ENCODE measurements at regions not wholly inside any gene's neighbourhood (a gene's known extent, or its start where the extent isn't known, plus 50 kb on each side); places are given as distances from the start of the nearest gene placed in this dataset.
"Not testable (repeated sequence)": the region's sequence is repeated elsewhere in the genome, so short reads cannot be mapped to it uniquely, and the experiment has no call there.

DNA sequence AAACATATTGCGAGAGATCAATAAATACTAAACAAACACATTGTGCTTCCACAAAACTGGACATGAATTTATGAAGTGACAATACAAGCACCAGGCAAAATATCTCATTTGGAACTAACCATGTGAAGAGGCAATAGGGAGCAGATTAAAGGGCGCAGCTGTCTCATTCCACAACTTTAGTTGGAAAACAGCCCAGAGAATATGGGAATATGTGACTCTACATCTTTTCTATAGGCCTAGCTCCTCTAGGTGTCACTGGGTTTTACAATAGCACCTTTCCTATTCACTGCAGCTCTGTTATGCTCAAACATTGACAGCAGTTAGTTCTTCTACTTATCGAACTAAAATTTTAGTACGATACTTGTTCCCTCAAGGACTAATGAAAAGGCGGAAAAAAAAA is 866.3 kb upstream of the GBE1 start:
- DNase-seq, result no peak
- ChIA-PET POLR2A (no interaction called here), CTCF (interaction anchor here (0.6 kb wide), 1 partner anchor 1909 kb away, joined by 5 read pairs; no protein-coding TSS in a partner anchor)
- ATAC-seq, result no peak
- no peak overlapping the region for H3K4me3 Mint-ChIP-seq
- peaks cover 12% of the 10 kb centered on the region for H3K9me3 Mint-ChIP-seq (ENCODE audit: insufficient read depth)
- H3K4me1 Mint-ChIP-seq (ENCODE audit: low read depth), result no peaks in the 10 kb centered on the region
- no peaks in the 10 kb centered on the region for H3K27me3 Mint-ChIP-seq (ENCODE audit: low read depth)
- H3K36me3 Mint-ChIP-seq (ENCODE audit: low read depth), result no peaks in the 10 kb centered on the region
- H3K27ac Mint-ChIP-seq, result no peak overlapping the region

DNA sequence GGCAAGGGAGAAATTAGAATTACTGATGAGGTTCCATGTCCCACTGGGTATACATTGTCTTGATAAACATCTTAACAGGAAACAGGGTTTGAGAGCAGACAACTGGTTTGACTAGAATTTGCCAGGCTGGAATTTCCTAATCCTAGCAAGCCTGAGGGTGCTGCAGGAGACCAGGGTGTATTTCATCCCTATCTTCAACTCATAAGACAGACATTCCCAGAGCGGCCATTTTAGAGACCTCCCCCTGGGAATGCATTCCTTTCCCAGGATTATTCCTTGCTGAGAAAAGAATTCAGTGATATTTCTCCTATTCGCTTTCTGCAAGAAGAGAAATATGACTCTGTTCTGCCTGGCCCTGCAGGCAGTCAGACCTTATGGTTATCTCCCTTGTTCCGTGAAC is 859.3 kb upstream of the GBE1 start:
- H3K4me1 Mint-ChIP-seq (ENCODE audit: low read depth); H3K27me3 Mint-ChIP-seq (ENCODE audit: low read depth); ATAC-seq; H3K36me3 Mint-ChIP-seq (ENCODE audit: low read depth); H3K9me3 Mint-ChIP-seq (ENCODE audit: insufficient read depth); CTCF ChIA-PET; POLR2A ChIA-PET; H3K4me3 Mint-ChIP-seq; DNase-seq; H3K27ac Mint-ChIP-seq: not testable (repeated sequence)

DNA sequence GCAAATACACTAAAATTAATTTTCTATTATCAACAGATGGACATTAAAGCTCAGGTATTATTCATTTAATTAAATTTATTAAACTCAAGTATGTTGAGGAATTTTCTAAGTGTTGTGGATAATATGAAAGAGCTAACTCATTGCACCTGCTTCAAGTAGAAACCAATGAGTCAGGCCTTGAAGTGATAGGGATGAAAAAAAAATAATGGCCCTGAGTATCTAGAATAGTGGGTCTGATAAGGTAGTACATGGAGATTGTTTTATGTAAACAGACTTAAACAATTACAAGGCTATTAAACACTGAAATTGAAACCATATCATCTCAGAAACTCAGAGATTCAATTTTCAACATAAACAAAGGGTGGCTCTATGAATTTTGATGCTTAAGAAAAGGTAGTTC is 857.1 kb upstream of the GBE1 start:
- Mint-ChIP-seq H3K9me3 (ENCODE audit: insufficient read depth) (peaks cover 5% of the 10 kb centered on the region), H3K36me3 (ENCODE audit: low read depth) (no peaks in the 10 kb centered on the region), H3K4me3 (no peak overlapping the region), H3K27ac (no peak overlapping the region), H3K4me1 (ENCODE audit: low read depth) (no peaks in the 10 kb centered on the region), H3K27me3 (ENCODE audit: low read depth) (no peaks in the 10 kb centered on the region)
- DNase-seq, result no peak
- POLR2A ChIA-PET, result no interaction called here
- ATAC-seq, result no peak
- CTCF ChIA-PET, result no interaction called here

DNA sequence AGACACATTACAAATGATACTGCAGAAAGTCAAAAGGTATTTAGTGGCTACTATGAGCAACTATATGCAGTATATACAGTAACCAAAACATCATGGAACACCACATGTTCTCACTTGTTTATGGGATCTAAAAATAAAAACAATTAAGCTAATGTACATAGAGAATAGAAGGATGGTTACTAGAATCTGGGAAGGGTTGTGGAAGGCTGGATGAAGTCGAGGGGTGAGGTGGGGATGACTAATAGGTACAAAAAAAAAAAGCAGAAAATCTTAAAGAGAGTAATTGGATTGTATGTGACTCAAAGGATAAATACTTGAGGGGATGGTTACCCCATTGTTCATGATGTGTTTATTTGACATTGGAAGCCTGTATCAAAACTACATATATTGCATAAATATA is 848.8 kb upstream of the GBE1 start:
- ATAC-seq (no peak), DNase-seq (no peak)
- Mint-ChIP-seq H3K27ac (no peak overlapping the region), H3K27me3 (ENCODE audit: low read depth) (no peaks in the 10 kb centered on the region), H3K9me3 (ENCODE audit: insufficient read depth) (peaks cover 8% of the 10 kb centered on the region), H3K4me3 (no peak overlapping the region), H3K4me1 (ENCODE audit: low read depth) (no peaks in the 10 kb centered on the region), H3K36me3 (ENCODE audit: low read depth) (no peaks in the 10 kb centered on the region)
- ChIA-PET CTCF (no interaction called here), POLR2A (no interaction called here)

DNA sequence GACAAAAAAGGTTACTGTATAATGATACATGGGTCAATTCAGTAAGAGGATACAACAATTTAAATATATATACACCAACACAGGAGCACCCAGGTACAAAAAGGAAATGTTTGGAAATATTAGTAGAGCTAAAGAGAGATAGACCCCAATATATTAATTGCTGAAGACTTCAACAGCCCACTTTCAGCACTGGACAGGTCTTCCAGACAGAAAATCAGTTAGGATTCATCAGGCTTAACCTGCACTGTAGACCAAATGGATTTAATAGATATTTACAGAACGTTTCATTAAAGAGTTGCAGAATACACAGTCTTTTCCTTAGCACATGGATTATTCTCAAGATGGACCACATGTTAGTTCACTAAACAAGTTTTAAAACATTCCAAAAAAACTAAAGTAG is 845.9 kb upstream of the GBE1 start:
- ATAC-seq (no peak), DNase-seq (no peak)
- ChIA-PET CTCF (no interaction called here), POLR2A (no interaction called here)
- no peaks in the 10 kb centered on the region for H3K27me3 Mint-ChIP-seq (ENCODE audit: low read depth)
- H3K9me3 Mint-ChIP-seq (ENCODE audit: insufficient read depth), result peaks cover 8% of the 10 kb centered on the region
- no peaks in the 10 kb centered on the region for H3K4me1 Mint-ChIP-seq (ENCODE audit: low read depth)
- H3K4me3 Mint-ChIP-seq, result no peak overlapping the region
- no peak overlapping the region for H3K27ac Mint-ChIP-seq
- no peaks in the 10 kb centered on the region for H3K36me3 Mint-ChIP-seq (ENCODE audit: low read depth)

DNA sequence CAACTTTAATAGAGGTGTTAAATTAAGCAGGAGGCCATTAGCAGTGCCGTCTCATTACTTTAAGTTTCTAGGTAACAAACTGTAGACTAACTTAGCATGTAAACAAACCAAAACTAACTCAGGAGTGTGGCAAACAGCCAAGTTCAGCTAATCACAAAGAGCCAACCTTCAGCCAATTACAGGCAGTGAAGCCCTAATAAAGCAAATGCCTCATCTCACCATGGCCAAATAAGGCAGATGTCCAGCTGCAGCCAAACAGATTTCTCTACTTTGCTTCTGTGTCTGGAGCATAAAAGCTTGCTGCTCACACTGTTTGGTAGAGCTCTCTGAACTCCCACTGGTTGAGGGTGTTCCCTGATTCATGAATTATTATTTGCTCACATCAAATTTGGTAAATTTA is 835.4 kb upstream of the GBE1 start:
- Mint-ChIP-seq H3K9me3 (ENCODE audit: insufficient read depth) (peaks cover 22% of the 10 kb centered on the region), H3K4me3 (no peak overlapping the region), H3K27ac (no peak overlapping the region), H3K27me3 (ENCODE audit: low read depth) (no peaks in the 10 kb centered on the region), H3K36me3 (ENCODE audit: low read depth) (no peaks in the 10 kb centered on the region), H3K4me1 (ENCODE audit: low read depth) (no peaks in the 10 kb centered on the region)
- ChIA-PET CTCF (no interaction called here), POLR2A (no interaction called here)
- ATAC-seq (no peak), DNase-seq (no peak)

DNA sequence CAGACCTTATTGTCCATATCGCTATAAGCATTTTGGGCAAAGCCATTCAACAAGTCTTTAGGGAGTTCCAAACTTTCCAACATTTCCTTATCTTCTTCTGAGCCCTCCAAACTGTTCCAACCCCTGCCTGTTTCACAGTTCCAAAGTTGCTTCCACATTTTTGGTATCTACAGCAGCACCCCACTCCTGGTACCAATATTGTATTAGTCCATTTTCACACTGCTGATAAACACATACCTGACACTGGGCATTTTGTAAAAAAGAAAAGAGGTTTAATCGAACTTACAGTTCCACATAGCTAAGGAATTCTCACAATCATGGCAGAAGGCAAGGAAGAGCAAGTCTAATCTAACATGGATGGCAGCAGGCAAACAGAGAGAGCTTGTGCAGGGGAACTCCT is 834.1 kb upstream of the GBE1 start:
- Mint-ChIP-seq H3K27me3 (ENCODE audit: low read depth) (no peaks in the 10 kb centered on the region), H3K36me3 (ENCODE audit: low read depth) (no peaks in the 10 kb centered on the region), H3K4me3 (no peak overlapping the region), H3K9me3 (ENCODE audit: insufficient read depth) (peaks cover 23% of the 10 kb centered on the region), H3K27ac (no peak overlapping the region), H3K4me1 (ENCODE audit: low read depth) (no peaks in the 10 kb centered on the region)
- POLR2A ChIA-PET, result no interaction called here
- CTCF ChIA-PET, result no interaction called here
- DNase-seq (no peak), ATAC-seq (no peak)

DNA sequence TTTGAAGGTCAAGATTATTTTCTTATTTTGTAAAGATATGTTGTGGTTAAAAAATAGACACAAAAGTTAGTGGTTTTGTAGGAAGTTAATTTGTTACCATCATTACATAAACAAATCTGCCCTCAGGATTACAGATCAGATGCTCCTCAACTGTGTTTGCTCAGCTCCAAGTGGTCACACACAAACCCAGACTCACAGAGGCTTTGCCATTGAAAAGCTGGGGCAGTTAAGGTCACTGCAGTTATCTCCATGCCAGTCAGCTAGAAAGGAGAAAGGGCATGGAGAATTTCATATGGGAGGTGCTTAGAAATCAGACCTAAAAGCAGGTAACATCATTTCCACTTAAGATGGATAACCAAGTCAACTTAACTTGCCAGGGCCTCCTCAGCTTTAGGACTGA is 825.7 kb upstream of the GBE1 start:
- H3K27ac Mint-ChIP-seq, result no peak overlapping the region
- no peaks in the 10 kb centered on the region for H3K27me3 Mint-ChIP-seq (ENCODE audit: low read depth)
- no peaks in the 10 kb centered on the region for H3K4me1 Mint-ChIP-seq (ENCODE audit: low read depth)
- POLR2A ChIA-PET, result no interaction called here
- CTCF ChIA-PET, result no interaction called here
- no peak overlapping the region for H3K4me3 Mint-ChIP-seq
- H3K9me3 Mint-ChIP-seq (ENCODE audit: insufficient read depth), result peaks cover 5% of the 10 kb centered on the region
- no peaks in the 10 kb centered on the region for H3K36me3 Mint-ChIP-seq (ENCODE audit: low read depth)
- no peak for DNase-seq
- ATAC-seq, result no peak

DNA sequence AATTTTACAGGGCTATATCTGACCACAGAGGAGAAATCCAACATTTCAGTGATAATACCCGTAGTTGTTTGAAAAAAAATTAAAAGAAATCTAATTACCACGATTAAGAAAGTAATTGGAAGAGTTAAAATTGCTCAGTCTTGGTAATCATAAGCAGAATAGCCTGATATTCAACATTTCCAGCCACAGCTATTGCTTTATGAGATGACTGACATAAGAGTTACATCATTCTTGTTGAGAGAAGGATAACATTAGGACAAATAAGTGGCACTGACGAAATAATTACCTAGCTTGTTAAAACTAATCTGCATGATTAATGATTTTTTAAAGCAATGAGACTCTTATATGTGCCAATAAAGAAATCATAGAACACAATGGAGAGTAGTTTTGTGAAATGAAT is 825.0 kb upstream of the GBE1 start:
- DNase-seq, result no peak
- Mint-ChIP-seq H3K36me3 (ENCODE audit: low read depth) (no peaks in the 10 kb centered on the region), H3K27me3 (ENCODE audit: low read depth) (no peaks in the 10 kb centered on the region), H3K4me1 (ENCODE audit: low read depth) (no peaks in the 10 kb centered on the region), H3K27ac (no peak overlapping the region), H3K4me3 (no peak overlapping the region), H3K9me3 (ENCODE audit: insufficient read depth) (no peaks in the 10 kb centered on the region)
- no peak for ATAC-seq
- ChIA-PET CTCF (no interaction called here), POLR2A (no interaction called here)

DNA sequence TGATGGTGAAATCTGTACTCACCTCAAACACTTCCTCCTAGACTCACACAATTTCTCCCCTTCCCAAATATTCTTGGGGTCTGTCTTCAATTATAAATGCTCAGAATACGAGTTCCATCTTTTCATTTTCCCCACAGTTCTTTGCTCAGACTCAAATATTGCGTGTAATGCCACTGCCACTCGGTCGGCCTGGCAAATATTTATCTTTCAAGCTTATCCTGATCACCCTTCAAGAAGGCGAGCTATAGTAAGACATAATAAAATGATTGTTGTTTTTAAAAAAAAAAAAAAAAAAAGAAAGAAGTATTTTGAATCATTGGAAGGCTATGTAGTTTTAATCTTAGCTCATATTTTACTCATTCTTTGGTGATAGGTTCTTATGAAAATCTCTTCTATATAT is 824.6 kb upstream of the GBE1 start:
- H3K36me3 Mint-ChIP-seq (ENCODE audit: low read depth); DNase-seq; H3K9me3 Mint-ChIP-seq (ENCODE audit: insufficient read depth); POLR2A ChIA-PET; H3K27ac Mint-ChIP-seq; H3K4me1 Mint-ChIP-seq (ENCODE audit: low read depth); ATAC-seq; CTCF ChIA-PET; H3K27me3 Mint-ChIP-seq (ENCODE audit: low read depth); H3K4me3 Mint-ChIP-seq: not testable (repeated sequence)

DNA sequence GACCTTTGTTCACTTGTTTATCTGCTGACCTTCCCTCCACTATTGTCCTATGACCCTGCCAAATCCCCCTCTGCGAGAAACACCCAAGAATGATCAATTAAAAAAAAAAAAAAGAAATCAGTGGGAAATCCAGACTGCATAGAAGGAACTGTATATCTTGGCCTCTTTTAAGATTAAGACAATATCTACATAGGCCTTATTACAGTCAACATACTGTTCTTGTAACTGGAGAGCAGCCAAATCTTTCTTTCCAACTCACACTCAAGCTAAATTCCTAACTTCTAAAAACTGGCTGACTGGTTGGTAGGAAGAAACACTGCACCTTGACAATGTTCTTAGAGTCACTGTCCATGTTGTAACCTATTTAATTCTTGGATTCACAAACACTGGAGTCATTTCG is 824.1 kb upstream of the GBE1 start:
- H3K36me3 Mint-ChIP-seq (ENCODE audit: low read depth); H3K9me3 Mint-ChIP-seq (ENCODE audit: insufficient read depth); CTCF ChIA-PET; H3K27me3 Mint-ChIP-seq (ENCODE audit: low read depth); POLR2A ChIA-PET; H3K27ac Mint-ChIP-seq; ATAC-seq; H3K4me3 Mint-ChIP-seq; DNase-seq; H3K4me1 Mint-ChIP-seq (ENCODE audit: low read depth): not testable (repeated sequence)

DNA sequence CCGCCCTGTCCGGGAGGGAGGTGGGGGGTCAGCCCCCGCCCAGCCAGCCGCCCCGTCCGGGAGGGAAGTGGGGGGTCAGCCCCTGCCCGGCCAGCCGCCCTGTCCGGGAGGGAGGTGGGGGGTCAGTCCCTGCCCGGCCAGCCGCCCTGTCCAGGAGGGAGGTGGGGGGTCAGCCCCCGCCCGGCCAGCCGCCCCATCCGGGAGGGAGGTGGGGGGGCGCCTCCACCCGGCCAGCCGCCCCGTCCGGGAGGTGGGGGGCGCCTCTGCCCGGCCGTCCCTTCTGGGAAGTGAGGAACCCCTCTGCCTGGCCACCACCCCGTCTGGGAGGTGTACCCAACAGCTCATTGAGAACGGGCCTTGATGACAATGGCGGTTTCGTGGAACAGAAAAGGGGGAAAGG is 823.4 kb upstream of the GBE1 start:
- POLR2A ChIA-PET, H3K4me3 Mint-ChIP-seq: not testable (repeated sequence)

DNA sequence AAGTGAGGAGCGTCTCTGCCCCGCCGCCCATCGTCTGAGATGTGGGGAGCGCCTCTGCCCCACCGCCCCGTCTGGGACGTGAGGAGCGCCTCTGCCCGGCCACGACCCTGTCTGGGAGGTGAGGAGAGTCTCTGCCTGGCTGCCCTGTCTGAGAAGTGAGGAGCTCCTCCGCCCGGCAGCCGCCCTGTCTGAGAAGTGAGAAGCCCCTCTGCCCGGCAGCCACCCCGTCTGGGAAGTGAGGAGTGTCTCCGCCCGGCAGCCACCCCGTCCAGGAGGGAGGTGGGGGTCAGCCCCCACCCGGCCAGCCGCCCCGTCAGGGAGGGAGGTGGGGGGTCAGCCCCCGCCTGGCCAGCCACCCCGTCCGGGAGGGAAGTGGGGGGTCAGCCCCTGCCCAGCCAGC is 823.0 kb upstream of the GBE1 start:
- POLR2A ChIA-PET; H3K27ac Mint-ChIP-seq; H3K36me3 Mint-ChIP-seq (ENCODE audit: low read depth); DNase-seq; H3K27me3 Mint-ChIP-seq (ENCODE audit: low read depth); H3K9me3 Mint-ChIP-seq (ENCODE audit: insufficient read depth); H3K4me1 Mint-ChIP-seq (ENCODE audit: low read depth); ATAC-seq; CTCF ChIA-PET; H3K4me3 Mint-ChIP-seq: not testable (repeated sequence)

More for the DNA sequence above, 823.4 kb upstream of the GBE1 start:
- H3K9me3 Mint-ChIP-seq (ENCODE audit: insufficient read depth); H3K27me3 Mint-ChIP-seq (ENCODE audit: low read depth); ATAC-seq; CTCF ChIA-PET; H3K36me3 Mint-ChIP-seq (ENCODE audit: low read depth); H3K27ac Mint-ChIP-seq; H3K4me1 Mint-ChIP-seq (ENCODE audit: low read depth); DNase-seq: not testable (repeated sequence)

DNA sequence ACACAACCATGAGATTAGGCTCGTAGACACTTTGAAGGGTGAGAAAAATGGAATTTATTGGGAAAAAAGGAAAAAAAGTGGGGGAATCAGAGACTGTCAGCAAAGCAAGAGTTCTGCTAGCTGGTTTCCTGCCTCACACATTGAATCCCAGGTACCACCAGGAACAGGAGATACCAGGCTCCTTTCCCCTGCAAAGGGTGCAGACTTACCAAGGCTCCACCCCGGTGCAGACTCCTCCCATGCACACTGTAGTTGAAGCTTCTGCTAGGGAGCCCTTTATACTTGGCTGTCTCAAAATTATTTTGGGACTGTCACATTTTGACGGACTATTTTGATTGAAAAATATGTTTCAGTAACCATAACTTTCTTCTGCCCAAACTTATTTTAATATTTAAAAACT is 819.9 kb upstream of the GBE1 start:
- Mint-ChIP-seq H3K4me1 (ENCODE audit: low read depth) (no peaks in the 10 kb centered on the region), H3K27me3 (ENCODE audit: low read depth) (no peaks in the 10 kb centered on the region), H3K27ac (no peak overlapping the region), H3K4me3 (no peak overlapping the region), H3K9me3 (ENCODE audit: insufficient read depth) (peaks cover 3% of the 10 kb centered on the region), H3K36me3 (ENCODE audit: low read depth) (no peaks in the 10 kb centered on the region)
- ChIA-PET POLR2A (no interaction called here), CTCF (no interaction called here)
- DNase-seq, result no peak
- ATAC-seq, result no peak

Data from activated CD8-positive, alpha-beta T cell treated with anti-CD3 and anti-CD28 coated beads, Interleukin-2, amount 10 ng/mL, durations not matched to agents 7 days and 5 days (primary cell).